ENCODE measurements at regions not wholly inside any gene's neighbourhood (a gene's known extent, or its start where the extent isn't known, plus 50 kb on each side); places are given as distances from the start of the nearest gene placed in this dataset.
"Not testable (repeated sequence)": the region's sequence is repeated elsewhere in the genome, so short reads cannot be mapped to it uniquely, and the experiment has no call there.

DNA sequence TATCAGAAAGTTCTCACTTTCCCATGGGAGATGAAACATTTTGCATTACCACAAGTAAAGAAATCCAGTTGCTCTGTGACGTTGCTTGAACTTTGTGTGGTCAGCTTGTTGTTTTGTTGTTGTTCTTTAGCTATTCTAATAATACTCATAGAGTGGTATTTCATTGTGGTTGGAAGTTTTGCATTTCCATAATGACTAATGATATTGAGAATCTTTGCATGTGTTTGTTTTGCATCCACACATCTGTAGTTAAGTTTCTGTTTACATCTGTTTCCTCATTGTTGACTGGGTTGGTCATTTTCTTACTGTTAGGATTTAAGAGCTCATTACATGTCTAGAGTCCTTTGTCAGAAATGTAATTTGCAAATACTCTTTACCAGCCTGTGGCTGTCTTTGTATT lies 133.2 kb upstream of the LRRC61 start:
- not testable (repeated sequence) for TF ChIP-seq POLR2A, CTCF, POLR2AphosphoS5 (IDR thresholded peaks at IDR 0.05)
